ENCODE measurements at regions not wholly inside any gene's neighbourhood (a gene's known extent, or its start where the extent isn't known, plus 50 kb on each side); places are given as distances from the start of the nearest gene placed in this dataset.

DNA sequence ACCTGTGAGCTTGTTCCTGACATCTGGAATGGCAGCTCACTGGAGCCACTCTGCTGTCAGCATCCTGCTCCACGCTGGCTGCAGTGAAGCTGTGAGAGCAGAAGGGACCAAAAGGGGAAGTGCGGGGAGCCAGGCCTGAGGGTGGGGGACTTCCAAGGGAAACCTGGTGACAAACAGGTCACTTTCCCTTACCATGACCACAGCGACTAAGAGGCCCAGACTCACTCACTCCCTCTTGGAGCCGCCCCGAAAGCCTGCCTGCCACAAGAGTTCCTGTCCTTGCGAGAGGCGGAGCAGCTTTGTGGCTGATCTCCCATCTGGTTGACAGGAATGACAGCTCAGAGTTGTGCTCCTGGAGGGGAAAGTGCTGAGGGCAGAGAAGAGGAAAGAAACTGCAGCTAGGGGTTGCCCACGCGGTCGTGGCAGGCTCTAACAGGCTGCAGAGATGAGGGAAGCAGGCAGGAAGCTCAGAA lies 183.8 kb upstream of the NTM start:
- Histone ChIP-seq H3K36me3 (ENCODE audit: control insufficient read depth in 2 of 2, insufficient read depth in 1 of 2, low read length in 2 of 2) (no peaks in the 10 kb centered on the region), H3K4me1 (ENCODE audit: control insufficient read depth, insufficient read depth, low read length) (no peaks in the 10 kb centered on the region), H3K27ac (ENCODE audit: extremely low read depth, low read depth, low read length) (no peak overlapping the region), H3K4me3 (ENCODE audit: low read depth, low read length) (no peak overlapping the region), H3K9me3 (ENCODE audit: control insufficient read depth, insufficient read depth, low read depth, low read length) (no peaks in the 10 kb centered on the region)
- CTCF ChIA-PET: interaction anchor here (0.6 to 0.7 kb wide), 3 partner anchors 36 to 122 kb away, joined by 3 read pairs; no protein-coding TSS in a partner anchor
- POLR2A ChIA-PET: no interaction called here
- TF ChIP-seq GFI1B (tag by site-specific recombination; IDR thresholded peaks at IDR 0.05) (no peak), ZNF155 (tag by site-specific recombination; IDR thresholded peaks at IDR 0.05) (no peak), GLIS1 (tag by site-specific recombination; IDR thresholded peaks at IDR 0.05) (no peak), HOXC10 (CRISPR knock-in tag; IDR thresholded peaks at IDR 0.05) (no peak)
- TF ChIP-seq, protein P1, sequence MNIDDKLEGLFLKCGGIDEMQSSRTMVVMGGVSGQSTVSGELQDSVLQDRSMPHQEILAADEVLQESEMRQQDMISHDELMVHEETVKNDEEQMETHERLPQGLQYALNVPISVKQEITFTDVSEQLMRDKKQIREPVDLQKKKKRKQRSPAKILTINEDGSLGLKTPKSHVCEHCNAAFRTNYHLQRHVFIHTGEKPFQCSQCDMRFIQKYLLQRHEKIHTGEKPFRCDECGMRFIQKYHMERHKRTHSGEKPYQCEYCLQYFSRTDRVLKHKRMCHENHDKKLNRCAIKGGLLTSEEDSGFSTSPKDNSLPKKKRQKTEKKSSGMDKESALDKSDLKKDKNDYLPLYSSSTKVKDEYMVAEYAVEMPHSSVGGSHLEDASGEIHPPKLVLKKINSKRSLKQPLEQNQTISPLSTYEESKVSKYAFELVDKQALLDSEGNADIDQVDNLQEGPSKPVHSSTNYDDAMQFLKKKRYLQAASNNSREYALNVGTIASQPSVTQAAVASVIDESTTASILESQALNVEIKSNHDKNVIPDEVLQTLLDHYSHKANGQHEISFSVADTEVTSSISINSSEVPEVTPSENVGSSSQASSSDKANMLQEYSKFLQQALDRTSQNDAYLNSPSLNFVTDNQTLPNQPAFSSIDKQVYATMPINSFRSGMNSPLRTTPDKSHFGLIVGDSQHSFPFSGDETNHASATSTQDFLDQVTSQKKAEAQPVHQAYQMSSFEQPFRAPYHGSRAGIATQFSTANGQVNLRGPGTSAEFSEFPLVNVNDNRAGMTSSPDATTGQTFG (tag by site-specific recombination; IDR thresholded peaks at IDR 0.05; ENCODE audit: borderline replicate concordance): no peak
- TF ChIP-seq, protein P2, sequence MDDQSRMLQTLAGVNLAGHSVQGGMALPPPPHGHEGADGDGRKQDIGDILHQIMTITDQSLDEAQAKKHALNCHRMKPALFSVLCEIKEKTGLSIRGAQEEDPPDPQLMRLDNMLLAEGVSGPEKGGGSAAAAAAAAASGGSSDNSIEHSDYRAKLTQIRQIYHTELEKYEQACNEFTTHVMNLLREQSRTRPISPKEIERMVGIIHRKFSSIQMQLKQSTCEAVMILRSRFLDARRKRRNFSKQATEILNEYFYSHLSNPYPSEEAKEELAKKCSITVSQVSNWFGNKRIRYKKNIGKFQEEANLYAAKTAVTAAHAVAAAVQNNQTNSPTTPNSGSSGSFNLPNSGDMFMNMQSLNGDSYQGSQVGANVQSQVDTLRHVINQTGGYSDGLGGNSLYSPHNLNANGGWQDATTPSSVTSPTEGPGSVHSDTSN (CRISPR knock-in tag; IDR thresholded peaks at IDR 0.05): no peak

DNA sequence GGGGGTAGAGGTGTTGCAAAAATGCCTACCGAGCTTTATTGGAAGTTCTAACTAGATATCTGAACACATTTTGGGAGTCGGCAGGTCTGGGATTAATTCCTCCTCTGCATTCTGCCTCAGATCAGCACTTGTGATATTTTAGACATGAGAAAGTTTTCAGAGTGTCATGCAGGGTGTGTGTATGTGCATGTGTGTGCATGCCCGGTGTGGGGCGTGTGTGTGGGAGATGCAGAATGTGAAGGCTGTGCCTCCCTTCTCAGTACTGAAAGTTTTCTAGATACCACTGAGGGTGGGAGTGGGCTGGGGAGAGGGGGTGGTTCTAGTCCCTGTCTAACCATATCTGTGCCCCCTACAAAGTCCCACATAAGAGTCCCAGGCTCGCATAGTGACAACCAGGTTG lies 180.0 kb upstream of the NTM start:
- no peaks in the 10 kb centered on the region for H3K4me1 ChIP-seq (ENCODE audit: control insufficient read depth, insufficient read depth, low read length)
- no peak overlapping the region for H3K4me3 ChIP-seq (ENCODE audit: low read depth, low read length)
- H3K9me3 ChIP-seq (ENCODE audit: control insufficient read depth, insufficient read depth, low read depth, low read length): no peaks in the 10 kb centered on the region
- H3K36me3 ChIP-seq (ENCODE audit: control insufficient read depth in 2 of 2, insufficient read depth in 1 of 2, low read length in 2 of 2): no peaks in the 10 kb centered on the region
- ChIA-PET CTCF (no interaction called here), POLR2A (no interaction called here)
- no peak overlapping the region for H3K27ac ChIP-seq (ENCODE audit: extremely low read depth, low read depth, low read length)
- no peak for TF ChIP-seq ZNF623 (tag by site-specific recombination; IDR thresholded peaks at IDR 0.05)
- TF ChIP-seq, protein P3, sequence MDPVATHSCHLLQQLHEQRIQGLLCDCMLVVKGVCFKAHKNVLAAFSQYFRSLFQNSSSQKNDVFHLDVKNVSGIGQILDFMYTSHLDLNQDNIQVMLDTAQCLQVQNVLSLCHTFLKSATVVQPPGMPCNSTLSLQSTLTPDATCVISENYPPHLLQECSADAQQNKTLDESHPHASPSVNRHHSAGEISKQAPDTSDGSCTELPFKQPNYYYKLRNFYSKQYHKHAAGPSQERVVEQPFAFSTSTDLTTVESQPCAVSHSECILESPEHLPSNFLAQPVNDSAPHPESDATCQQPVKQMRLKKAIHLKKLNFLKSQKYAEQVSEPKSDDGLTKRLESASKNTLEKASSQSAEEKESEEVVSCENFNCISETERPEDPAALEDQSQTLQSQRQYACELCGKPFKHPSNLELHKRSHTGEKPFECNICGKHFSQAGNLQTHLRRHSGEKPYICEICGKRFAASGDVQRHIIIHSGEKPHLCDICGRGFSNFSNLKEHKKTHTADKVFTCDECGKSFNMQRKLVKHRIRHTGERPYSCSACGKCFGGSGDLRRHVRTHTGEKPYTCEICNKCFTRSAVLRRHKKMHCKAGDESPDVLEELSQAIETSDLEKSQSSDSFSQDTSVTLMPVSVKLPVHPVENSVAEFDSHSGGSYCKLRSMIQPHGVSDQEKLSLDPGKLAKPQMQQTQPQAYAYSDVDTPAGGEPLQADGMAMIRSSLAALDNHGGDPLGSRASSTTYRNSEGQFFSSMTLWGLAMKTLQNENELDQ (tag by site-specific recombination; IDR thresholded peaks at IDR 0.05; ENCODE audit: low read depth): no peak
- TF ChIP-seq, protein P4, sequence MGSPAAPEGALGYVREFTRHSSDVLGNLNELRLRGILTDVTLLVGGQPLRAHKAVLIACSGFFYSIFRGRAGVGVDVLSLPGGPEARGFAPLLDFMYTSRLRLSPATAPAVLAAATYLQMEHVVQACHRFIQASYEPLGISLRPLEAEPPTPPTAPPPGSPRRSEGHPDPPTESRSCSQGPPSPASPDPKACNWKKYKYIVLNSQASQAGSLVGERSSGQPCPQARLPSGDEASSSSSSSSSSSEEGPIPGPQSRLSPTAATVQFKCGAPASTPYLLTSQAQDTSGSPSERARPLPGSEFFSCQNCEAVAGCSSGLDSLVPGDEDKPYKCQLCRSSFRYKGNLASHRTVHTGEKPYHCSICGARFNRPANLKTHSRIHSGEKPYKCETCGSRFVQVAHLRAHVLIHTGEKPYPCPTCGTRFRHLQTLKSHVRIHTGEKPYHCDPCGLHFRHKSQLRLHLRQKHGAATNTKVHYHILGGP (tag by site-specific recombination; IDR thresholded peaks at IDR 0.05): no peak
- no peak for TF ChIP-seq ZNF175 (tag by site-specific recombination; IDR thresholded peaks at IDR 0.05)
- TF ChIP-seq, protein P5, sequence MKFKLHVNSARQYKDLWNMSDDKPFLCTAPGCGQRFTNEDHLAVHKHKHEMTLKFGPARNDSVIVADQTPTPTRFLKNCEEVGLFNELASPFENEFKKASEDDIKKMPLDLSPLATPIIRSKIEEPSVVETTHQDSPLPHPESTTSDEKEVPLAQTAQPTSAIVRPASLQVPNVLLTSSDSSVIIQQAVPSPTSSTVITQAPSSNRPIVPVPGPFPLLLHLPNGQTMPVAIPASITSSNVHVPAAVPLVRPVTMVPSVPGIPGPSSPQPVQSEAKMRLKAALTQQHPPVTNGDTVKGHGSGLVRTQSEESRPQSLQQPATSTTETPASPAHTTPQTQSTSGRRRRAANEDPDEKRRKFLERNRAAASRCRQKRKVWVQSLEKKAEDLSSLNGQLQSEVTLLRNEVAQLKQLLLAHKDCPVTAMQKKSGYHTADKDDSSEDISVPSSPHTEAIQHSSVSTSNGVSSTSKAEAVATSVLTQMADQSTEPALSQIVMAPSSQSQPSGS (tag by site-specific recombination; IDR thresholded peaks at IDR 0.05; ENCODE audit: low read depth): no peak

DNA sequence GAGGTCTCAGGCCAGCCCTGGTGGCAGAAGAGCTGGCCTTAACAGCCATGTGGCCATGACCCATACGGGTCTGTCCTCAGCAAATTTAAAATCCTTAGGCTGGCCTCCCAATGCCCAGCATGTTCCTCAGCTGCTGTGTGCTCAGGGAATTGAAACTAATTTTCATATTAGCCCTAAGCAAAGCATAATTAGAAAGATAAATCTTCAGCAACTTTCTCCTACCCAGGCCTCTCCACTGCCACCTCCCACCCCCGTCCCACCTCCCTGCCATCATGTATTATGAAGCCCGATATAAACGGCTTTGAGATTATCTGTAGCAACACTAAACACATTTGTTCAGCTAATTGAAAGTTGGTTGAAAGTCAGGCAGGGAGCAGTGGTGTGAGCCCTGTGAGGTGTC lies 178.8 kb upstream of the NTM start:
- Histone ChIP-seq H3K36me3 (ENCODE audit: control insufficient read depth in 2 of 2, insufficient read depth in 1 of 2, low read length in 2 of 2) (no peaks in the 10 kb centered on the region), H3K27ac (ENCODE audit: extremely low read depth, low read depth, low read length) (no peak overlapping the region), H3K4me1 (ENCODE audit: control insufficient read depth, insufficient read depth, low read length) (peaks cover 3% of the 10 kb centered on the region; the same call in 1 of the 2 replicates), H3K9me3 (ENCODE audit: control insufficient read depth, insufficient read depth, low read depth, low read length) (no peaks in the 10 kb centered on the region), H3K4me3 (ENCODE audit: low read depth, low read length) (no peak overlapping the region)
- ChIA-PET CTCF (interaction anchor here (0.8 kb wide), 1 partner anchor 21 kb away, joined by 3 read pairs; no protein-coding TSS in a partner anchor), POLR2A (no interaction called here)
- TF ChIP-seq ZNF585B (tag by site-specific recombination; IDR thresholded peaks at IDR 0.05): no peak

All from HEK293 (cell line).